ENCODE measurements at regions not wholly inside any gene's neighbourhood (a gene's known extent, or its start where the extent isn't known, plus 50 kb on each side); places are given as distances from the start of the nearest gene placed in this dataset.
A peak's percentile ranks its signal among the peaks of the same experiment; 100 is the strongest.
"Not testable (repeated sequence)": the region's sequence is repeated elsewhere in the genome, so short reads cannot be mapped to it uniquely, and the experiment has no call there.

GRCh38 chr2:160582081-160582480 is 88.5 kb upstream of the RBMS1 start:
- in situ Hi-C loops (cut with HindIII; ENCODE audit: low pct_unique_long_range_greater_than_20kb, low sequenced_read_pairs): no loop called here
- DNase-seq (ENCODE audit: low read depth, low spot score): no peak

GRCh38 chr2:160582490-160583145 is 89.0 kb upstream of the RBMS1 start:
- peak; percentile 32 for DNase-seq (ENCODE audit: low read depth, low spot score)
- in situ Hi-C loops (cut with HindIII; ENCODE audit: low pct_unique_long_range_greater_than_20kb, low sequenced_read_pairs): no loop called here

- in situ Hi-C loops (cut with HindIII; ENCODE audit: low pct_unique_long_range_greater_than_20kb, low sequenced_read_pairs): no loop called here
- DNase-seq (ENCODE audit: low read depth, low spot score): no peak
Observed at GRCh38 chr2:160583146-160583535, 89.5 kb upstream of the RBMS1 start.

GRCh38 chr2:160583813-160584537 is 90.4 kb upstream of the RBMS1 start:
- in situ Hi-C loops (cut with HindIII; ENCODE audit: low pct_unique_long_range_greater_than_20kb, low sequenced_read_pairs): no loop called here
- DNase-seq (ENCODE audit: low read depth, low spot score): no peak

- no peak for DNase-seq (ENCODE audit: low read depth, low spot score)
- in situ Hi-C loops (cut with HindIII; ENCODE audit: low pct_unique_long_range_greater_than_20kb, low sequenced_read_pairs): no loop called here
Observed at GRCh38 chr2:160584972-160585494, 91.4 kb upstream of the RBMS1 start.

GRCh38 chr2:160590664-160591063 is 97.1 kb upstream of the RBMS1 start:
- in situ Hi-C loops (cut with HindIII; ENCODE audit: low pct_unique_long_range_greater_than_20kb, low sequenced_read_pairs): no loop called here

GRCh38 chr2:160592401-160592800 is 98.8 kb upstream of the RBMS1 start:
- in situ Hi-C loops (cut with HindIII; ENCODE audit: low pct_unique_long_range_greater_than_20kb, low sequenced_read_pairs): no loop called here
- no peak for DNase-seq (ENCODE audit: low read depth, low spot score)

More at GRCh38 chr2:160590664-160591063, 97.1 kb upstream of the RBMS1 start:
- DNase-seq (ENCODE audit: low read depth, low spot score): no peak

- in situ Hi-C loops (cut with HindIII; ENCODE audit: low pct_unique_long_range_greater_than_20kb, low sequenced_read_pairs): no loop called here
- no peak for DNase-seq (ENCODE audit: low read depth, low spot score)
Observed at GRCh38 chr2:160592993-160593392, 99.4 kb upstream of the RBMS1 start.

- in situ Hi-C loops (cut with HindIII; ENCODE audit: low pct_unique_long_range_greater_than_20kb, low sequenced_read_pairs): no loop called here
Observed at GRCh38 chr2:160596441-160596840, 102.8 kb upstream of the RBMS1 start.

GRCh38 chr2:160600437-160600836 is 106.8 kb upstream of the RBMS1 start:
- in situ Hi-C loops (cut with HindIII; ENCODE audit: low pct_unique_long_range_greater_than_20kb, low sequenced_read_pairs); DNase-seq (ENCODE audit: low read depth, low spot score): not testable (repeated sequence)

More at GRCh38 chr2:160596441-160596840, 102.8 kb upstream of the RBMS1 start:
- no peak for DNase-seq (ENCODE audit: low read depth, low spot score)

GRCh38 chr2:160602073-160602472 is 108.5 kb upstream of the RBMS1 start:
- DNase-seq (ENCODE audit: low read depth, low spot score): no peak

GRCh38 chr2:160603771-160604510 is 110.3 kb upstream of the RBMS1 start:
- in situ Hi-C loops (cut with HindIII; ENCODE audit: low pct_unique_long_range_greater_than_20kb, low sequenced_read_pairs): no loop called here
- no peak for DNase-seq (ENCODE audit: low read depth, low spot score)

More at GRCh38 chr2:160602073-160602472, 108.5 kb upstream of the RBMS1 start:
- in situ Hi-C loops (cut with HindIII; ENCODE audit: low pct_unique_long_range_greater_than_20kb, low sequenced_read_pairs): no loop called here

- in situ Hi-C loops (cut with HindIII; ENCODE audit: low pct_unique_long_range_greater_than_20kb, low sequenced_read_pairs): no loop called here
Observed at GRCh38 chr2:160606341-160606740, 112.7 kb upstream of the RBMS1 start.

GRCh38 chr2:160608599-160608998 is 115.0 kb upstream of the RBMS1 start:
- in situ Hi-C loops (cut with HindIII; ENCODE audit: low pct_unique_long_range_greater_than_20kb, low sequenced_read_pairs): no loop called here
- no peak for DNase-seq (ENCODE audit: low read depth, low spot score)

More at GRCh38 chr2:160606341-160606740, 112.7 kb upstream of the RBMS1 start:
- DNase-seq (ENCODE audit: low read depth, low spot score): no peak

- in situ Hi-C loops (cut with HindIII; ENCODE audit: low pct_unique_long_range_greater_than_20kb, low sequenced_read_pairs): no loop called here
- DNase-seq (ENCODE audit: low read depth, low spot score): no peak
Observed at GRCh38 chr2:160609346-160609745, 115.7 kb upstream of the RBMS1 start.

- in situ Hi-C loops (cut with HindIII; ENCODE audit: low pct_unique_long_range_greater_than_20kb, low sequenced_read_pairs): no loop called here
- no peak for DNase-seq (ENCODE audit: low read depth, low spot score)
Observed at GRCh38 chr2:160610041-160610440, 116.4 kb upstream of the RBMS1 start.

GRCh38 chr2:160612266-160612856 is 118.8 kb upstream of the RBMS1 start:
- no peak for DNase-seq (ENCODE audit: low read depth, low spot score)
- in situ Hi-C loops (cut with HindIII; ENCODE audit: low pct_unique_long_range_greater_than_20kb, low sequenced_read_pairs): no loop called here

Data from SK-MEL-5 (cell line).